ENCODE measurements at regions not wholly inside any gene's neighbourhood (a gene's known extent, or its start where the extent isn't known, plus 50 kb on each side); places are given as distances from the start of the nearest gene placed in this dataset.
A peak's percentile ranks its signal among the peaks of the same experiment; 100 is the strongest.
"Not testable (repeated sequence)": the region's sequence is repeated elsewhere in the genome, so short reads cannot be mapped to it uniquely, and the experiment has no call there.

DNA sequence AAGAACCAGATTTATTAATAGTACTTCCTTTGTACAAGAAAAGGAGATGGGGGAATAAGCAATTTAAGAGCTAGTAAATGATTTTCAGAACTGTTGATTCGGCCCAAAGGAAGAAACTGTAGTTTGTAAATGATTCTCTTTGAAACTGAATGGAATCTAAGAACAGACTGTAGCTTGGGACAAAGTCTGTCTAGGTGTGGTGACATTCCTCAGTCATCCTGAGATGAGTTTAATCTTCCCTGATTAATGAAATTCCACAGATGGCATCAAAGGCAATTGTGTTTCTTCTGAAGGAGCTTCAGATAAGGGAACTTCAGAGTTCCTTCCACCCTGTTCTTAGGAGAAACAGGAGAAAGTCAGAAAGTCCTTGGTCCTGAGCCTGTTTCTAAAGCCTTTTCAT lies 2095.9 kb downstream of the LRRC4C start:
- no peak overlapping the region for H3K4me2 ChIP-seq (ENCODE audit: low read length)
- H3K36me3 ChIP-seq (ENCODE audit: control insufficient read depth, insufficient read depth, low read length): no peaks in the 10 kb centered on the region
- TF ChIP-seq, protein P1, sequence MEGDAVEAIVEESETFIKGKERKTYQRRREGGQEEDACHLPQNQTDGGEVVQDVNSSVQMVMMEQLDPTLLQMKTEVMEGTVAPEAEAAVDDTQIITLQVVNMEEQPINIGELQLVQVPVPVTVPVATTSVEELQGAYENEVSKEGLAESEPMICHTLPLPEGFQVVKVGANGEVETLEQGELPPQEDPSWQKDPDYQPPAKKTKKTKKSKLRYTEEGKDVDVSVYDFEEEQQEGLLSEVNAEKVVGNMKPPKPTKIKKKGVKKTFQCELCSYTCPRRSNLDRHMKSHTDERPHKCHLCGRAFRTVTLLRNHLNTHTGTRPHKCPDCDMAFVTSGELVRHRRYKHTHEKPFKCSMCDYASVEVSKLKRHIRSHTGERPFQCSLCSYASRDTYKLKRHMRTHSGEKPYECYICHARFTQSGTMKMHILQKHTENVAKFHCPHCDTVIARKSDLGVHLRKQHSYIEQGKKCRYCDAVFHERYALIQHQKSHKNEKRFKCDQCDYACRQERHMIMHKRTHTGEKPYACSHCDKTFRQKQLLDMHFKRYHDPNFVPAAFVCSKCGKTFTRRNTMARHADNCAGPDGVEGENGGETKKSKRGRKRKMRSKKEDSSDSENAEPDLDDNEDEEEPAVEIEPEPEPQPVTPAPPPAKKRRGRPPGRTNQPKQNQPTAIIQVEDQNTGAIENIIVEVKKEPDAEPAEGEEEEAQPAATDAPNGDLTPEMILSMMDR (IDR thresholded peaks at IDR 0.05): no peak
- no peaks in the 10 kb centered on the region for H3K27me3 ChIP-seq (ENCODE audit: control insufficient read depth, insufficient read depth, low read length)
- peak overlapping the region; percentile 22 for H2AFZ ChIP-seq
- no peaks in the 10 kb centered on the region for H3K79me2 ChIP-seq
- no peak overlapping the region for H3K27ac ChIP-seq
- H3K9ac ChIP-seq: no peak overlapping the region
- H3K4me3 ChIP-seq (ENCODE audit: low read depth, low read length): no peak overlapping the region
- no peaks in the 10 kb centered on the region for H3K4me1 ChIP-seq
- H3K9me3 ChIP-seq (ENCODE audit: control insufficient read depth, low read length): no peaks in the 10 kb centered on the region

DNA sequence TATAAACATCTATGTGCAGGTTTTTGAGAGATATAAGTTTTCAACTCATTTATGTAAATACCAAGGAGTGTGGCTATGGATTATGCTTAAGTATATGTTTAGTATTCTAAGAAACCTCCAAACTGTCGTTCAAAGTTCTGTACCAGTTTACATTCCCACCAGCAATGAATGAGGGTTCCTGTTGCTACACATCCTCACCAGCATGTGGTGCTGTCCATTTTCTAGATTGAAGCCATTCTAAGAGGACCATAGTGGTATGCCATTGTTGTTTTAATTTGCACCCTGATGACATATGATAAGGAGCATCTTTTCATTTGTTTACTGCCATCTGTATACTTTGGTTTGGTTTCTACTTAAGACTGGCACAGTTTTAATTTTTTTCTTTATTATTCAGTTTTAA lies 2097.9 kb downstream of the LRRC4C start:
- Histone ChIP-seq H3K4me3 (ENCODE audit: low read depth, low read length) (no peak overlapping the region), H3K4me1 (no peaks in the 10 kb centered on the region), H3K9ac (no peak overlapping the region), H3K9me3 (ENCODE audit: control insufficient read depth, low read length) (no peaks in the 10 kb centered on the region), H3K36me3 (ENCODE audit: control insufficient read depth, insufficient read depth, low read length) (no peaks in the 10 kb centered on the region), H3K4me2 (ENCODE audit: low read length) (no peak overlapping the region), H3K27me3 (ENCODE audit: control insufficient read depth, insufficient read depth, low read length) (no peaks in the 10 kb centered on the region), H3K79me2 (no peaks in the 10 kb centered on the region), H3K27ac (no peak overlapping the region), H2AFZ (no peak overlapping the region)
- TF ChIP-seq, protein P1 (IDR thresholded peaks at IDR 0.05): no peak

DNA sequence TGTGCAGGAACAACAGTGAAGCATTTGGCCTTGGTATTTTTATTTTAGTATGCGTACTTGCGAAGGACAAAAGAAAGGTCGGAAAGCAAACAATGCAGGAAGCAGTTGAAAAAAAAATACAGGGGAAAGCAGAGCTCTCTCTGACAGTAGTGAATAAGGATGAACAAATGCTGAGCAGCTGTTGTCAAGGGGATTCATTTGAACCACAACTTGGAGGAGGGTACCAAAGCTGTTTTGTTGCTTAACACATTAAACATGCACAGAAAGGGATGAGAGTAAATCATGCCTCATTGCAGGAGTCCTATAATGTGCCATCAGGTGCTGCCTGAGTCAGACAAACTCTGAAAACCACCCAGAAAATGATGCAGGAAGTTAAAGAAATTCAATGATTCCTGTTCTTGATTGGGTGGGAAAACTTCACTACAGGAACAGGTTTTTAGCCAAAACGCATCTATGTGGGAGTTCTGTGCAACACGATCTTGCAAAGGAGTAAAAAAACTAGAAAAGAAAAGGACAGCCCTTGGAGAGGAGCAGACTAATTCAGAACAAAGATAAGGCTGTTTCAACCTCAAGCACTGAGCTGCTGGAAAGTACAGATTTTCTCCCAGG lies 2113.5 kb downstream of the LRRC4C start:
- no peak overlapping the region for H3K4me3 ChIP-seq (ENCODE audit: low read depth, low read length)
- H3K36me3 ChIP-seq (ENCODE audit: control insufficient read depth, insufficient read depth, low read length): no peaks in the 10 kb centered on the region
- TF ChIP-seq, protein P1 (IDR thresholded peaks at IDR 0.05): no peak
- H3K79me2 ChIP-seq: no peaks in the 10 kb centered on the region
- H3K27me3 ChIP-seq (ENCODE audit: control insufficient read depth, insufficient read depth, low read length): no peaks in the 10 kb centered on the region
- H3K27ac ChIP-seq: no peak overlapping the region
- H3K4me1 ChIP-seq: no peaks in the 10 kb centered on the region
- no peaks in the 10 kb centered on the region for H3K9me3 ChIP-seq (ENCODE audit: control insufficient read depth, low read length)
- H3K9ac ChIP-seq: no peak overlapping the region
- no peak overlapping the region for H3K4me2 ChIP-seq (ENCODE audit: low read length)
- peak overlapping the region; percentile 5 for H2AFZ ChIP-seq

DNA sequence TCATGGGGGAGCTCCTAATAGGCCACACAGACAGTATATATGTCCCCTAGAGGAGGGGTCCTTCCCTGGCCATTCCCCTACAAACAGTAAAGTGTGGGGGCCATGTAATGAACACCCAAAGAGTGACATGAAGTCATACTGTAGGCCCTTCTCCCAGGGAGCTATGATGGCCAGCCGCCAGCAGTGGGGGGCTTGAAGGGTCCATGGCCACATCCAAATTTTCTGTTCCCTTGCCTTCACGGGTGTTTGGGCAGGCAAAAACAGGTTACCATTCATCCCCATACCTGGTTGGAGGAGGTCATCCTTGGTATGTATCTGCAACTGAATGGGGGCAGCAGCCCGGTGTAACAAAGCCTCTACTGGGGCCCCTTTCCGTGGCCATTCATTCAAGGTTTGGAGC lies 2118.0 kb downstream of the LRRC4C start:
- no peaks in the 10 kb centered on the region for H3K4me1 ChIP-seq
- H3K27ac ChIP-seq: no peak overlapping the region
- TF ChIP-seq, protein P1 (IDR thresholded peaks at IDR 0.05): no peak
- H3K27me3 ChIP-seq (ENCODE audit: control insufficient read depth, insufficient read depth, low read length): no peaks in the 10 kb centered on the region
- no peak overlapping the region for H3K9ac ChIP-seq
- H3K79me2 ChIP-seq: no peaks in the 10 kb centered on the region
- no peak overlapping the region for H2AFZ ChIP-seq
- no peaks in the 10 kb centered on the region for H3K36me3 ChIP-seq (ENCODE audit: control insufficient read depth, insufficient read depth, low read length)
- no peak overlapping the region for H3K4me3 ChIP-seq (ENCODE audit: low read depth, low read length)
- no peaks in the 10 kb centered on the region for H3K9me3 ChIP-seq (ENCODE audit: control insufficient read depth, low read length)
- H3K4me2 ChIP-seq (ENCODE audit: low read length): no peak overlapping the region

DNA sequence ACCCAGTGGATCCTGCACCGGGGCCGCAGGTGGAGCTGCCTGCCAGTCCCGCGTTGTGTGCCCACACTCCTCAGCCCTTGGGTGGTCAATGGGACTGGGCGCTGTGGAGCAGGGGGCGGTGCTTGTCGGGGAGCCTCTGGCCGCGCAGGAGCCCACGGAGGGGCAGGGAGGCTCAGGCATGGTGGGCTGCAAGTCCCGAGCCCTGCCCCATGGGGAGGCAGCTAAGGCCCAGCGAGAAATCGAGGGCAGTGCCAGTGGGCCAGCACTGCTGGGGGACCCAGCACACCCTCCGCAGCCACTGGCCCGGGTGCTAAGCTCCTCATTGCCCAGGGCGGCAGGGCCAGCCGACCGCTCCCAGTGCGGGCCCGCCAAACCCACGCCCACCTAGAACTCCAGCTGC lies 2126.4 kb downstream of the LRRC4C start:
- H2AFZ ChIP-seq; H3K9me3 ChIP-seq (ENCODE audit: control insufficient read depth, low read length); H3K4me2 ChIP-seq (ENCODE audit: low read length); H3K9ac ChIP-seq; H3K36me3 ChIP-seq (ENCODE audit: control insufficient read depth, insufficient read depth, low read length); H3K27me3 ChIP-seq (ENCODE audit: control insufficient read depth, insufficient read depth, low read length); H3K27ac ChIP-seq; H3K79me2 ChIP-seq; H3K4me1 ChIP-seq; H3K4me3 ChIP-seq (ENCODE audit: low read depth, low read length): not testable (repeated sequence)
